ENCODE measurements at regions not wholly inside any gene's neighbourhood (a gene's known extent, or its start where the extent isn't known, plus 50 kb on each side); places are given as distances from the start of the nearest gene placed in this dataset.

- TF ChIP-seq REST (IDR thresholded peaks at IDR 0.05; ENCODE audit: low read depth, low read length) (no peak), NRF1 (IDR thresholded peaks at IDR 0.05; ENCODE audit: low read depth, low read length) (no peak), FOXJ3 (CRISPR knock-in tag; IDR thresholded peaks at IDR 0.05) (no peak), USF2 (IDR thresholded peaks at IDR 0.05; ENCODE audit: borderline replicate concordance, low read depth, low read length) (no peak), CTCF (IDR thresholded peaks at IDR 0.05) (no peak), ELF1 (IDR thresholded peaks at IDR 0.05) (no peak), YY1 (IDR thresholded peaks at IDR 0.05; ENCODE audit: low read depth) (no peak), ZBTB33 (IDR thresholded peaks at IDR 0.05; ENCODE audit: borderline replicate concordance, low read depth) (no peak), RCOR1 (IDR thresholded peaks at IDR 0.05; ENCODE audit: low read length) (no peak), RAD21 (IDR thresholded peaks at IDR 0.05; ENCODE audit: low read length) (no peak), TCF12 (IDR thresholded peaks at IDR 0.05) (no peak), IRF3 (IDR thresholded peaks at IDR 0.05; ENCODE audit: low read depth, low read length) (no peak), MXI1 (IDR thresholded peaks at IDR 0.05; ENCODE audit: low read depth, low read length) (no peak), CHD2 (IDR thresholded peaks at IDR 0.05; ENCODE audit: low read length, partially characterized antibody) (no peak), EZH2phosphoT487 (IDR thresholded peaks at IDR 0.05; ENCODE audit: borderline replicate concordance, low read depth) (no peak), SMC3 (IDR thresholded peaks at IDR 0.05; ENCODE audit: low read depth, low read length) (no peak), POLR2AphosphoS5 (IDR thresholded peaks at IDR 0.05; ENCODE audit: low read depth, low read length) (no peak), SIN3A (IDR thresholded peaks at IDR 0.05; ENCODE audit: borderline replicate concordance, low read depth, low read length) (no peak)
- H3K9me3 ChIP-seq = no peaks in the 10 kb centered on the region
- no peaks in the 10 kb centered on the region for H3F3A ChIP-seq (replicated peaks; ENCODE audit: insufficient read depth)
- WGBS (ENCODE audit: low lambda C conversion rate) = 25% methylated on average over 12 of the region's 12 CpGs
- no peaks in the 10 kb centered on the region for H4K20me1 ChIP-seq (ENCODE audit: insufficient read depth)
- H3K27me3 ChIP-seq (ENCODE audit: insufficient read depth) = peaks cover 28% of the 10 kb centered on the region
- POLR2A ChIA-PET = no interaction called here
- no peak overlapping the region for H3K9ac ChIP-seq
- no peaks in the 10 kb centered on the region for H3K9me2 ChIP-seq
- CTCF ChIA-PET = no interaction called here
- H3K79me2 ChIP-seq (ENCODE audit: insufficient read depth) = no peaks in the 10 kb centered on the region
- H3K4me1 ChIP-seq (ENCODE audit: control insufficient read depth in 1 of 2, insufficient read depth in 2 of 2, low read depth in 1 of 2, low read length in 1 of 2) = no peaks in the 10 kb centered on the region
- no peak overlapping the region for H3K4me3 ChIP-seq (ENCODE audit: low read depth in 2 of 2, low read length in 1 of 2)
- DNase-seq = no peak
- H2AFZ ChIP-seq (ENCODE audit: low read depth) = no peak overlapping the region
- H3K4me2 ChIP-seq = no peak overlapping the region
- no peaks in the 10 kb centered on the region for H3K36me3 ChIP-seq (replicated peaks in 1 of 2; ENCODE audit: control insufficient read depth in 1 of 2, insufficient read depth in 2 of 2, low read length in 1 of 2)
- H3K27ac ChIP-seq (ENCODE audit: low read depth in 2 of 2, low read length in 1 of 2) = no peak overlapping the region
These were observed 266.7 kb downstream of the ALG10 start for GRCh38 chr12:34288963-34289345.
